ENCODE measurements at regions not wholly inside any gene's neighbourhood (a gene's known extent, or its start where the extent isn't known, plus 50 kb on each side); places are given as distances from the start of the nearest gene placed in this dataset.

DNA sequence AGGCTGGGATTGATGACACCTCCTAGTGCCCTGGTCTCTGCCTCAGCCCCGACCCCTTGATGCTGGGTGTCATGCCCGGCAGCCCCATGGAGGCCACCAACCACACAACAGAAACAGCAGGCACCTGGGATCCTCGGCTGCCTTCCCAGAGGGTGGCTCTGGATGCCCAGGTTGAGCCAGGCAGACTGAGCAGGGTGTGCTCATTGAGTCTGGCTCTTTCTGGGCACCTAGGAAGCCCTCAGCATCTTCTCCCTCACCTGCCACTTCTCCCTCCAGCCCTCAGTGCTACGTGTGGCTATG, 484.5 kb upstream of the MGMT start:
- Mint-ChIP-seq H3K4me3 (ENCODE audit: unreplicated experiment) (no peak overlapping the region), H3K27me3 (ENCODE audit: unreplicated experiment) (no peaks in the 10 kb centered on the region), H3K27ac (ENCODE audit: unreplicated experiment) (no peak overlapping the region), H3K4me1 (ENCODE audit: low read depth, unreplicated experiment) (peaks cover 5% of the 10 kb centered on the region), H3K36me3 (ENCODE audit: unreplicated experiment) (no peaks in the 10 kb centered on the region), H3K9me3 (ENCODE audit: unreplicated experiment) (no peaks in the 10 kb centered on the region)
- DNase-seq: no peak
- TF ChIP-seq CTCF (IDR thresholded peaks at IDR 0.05; ENCODE audit: partially characterized antibody, unreplicated experiment): no peak

DNA sequence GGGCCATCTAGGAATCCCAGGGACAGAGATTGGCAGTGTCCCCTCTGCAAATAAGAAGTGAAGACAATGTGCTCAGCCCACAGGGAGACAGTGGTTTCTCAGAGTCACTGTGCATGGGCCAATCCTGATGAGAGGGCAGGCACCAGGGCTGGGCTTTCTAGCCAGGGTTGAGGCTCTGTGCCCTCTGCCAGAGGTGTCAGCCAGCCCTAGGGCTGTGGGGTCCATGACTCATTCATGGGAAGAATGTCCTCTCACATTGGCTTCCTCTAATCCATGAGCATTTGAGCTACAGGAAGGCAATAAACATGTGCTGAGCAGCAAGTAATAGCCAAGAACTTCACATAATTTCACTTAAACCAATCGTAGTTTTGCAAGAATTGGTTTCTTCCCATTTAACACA, 482.0 kb upstream of the MGMT start:
- DNase-seq: no peak
- Mint-ChIP-seq H3K36me3 (ENCODE audit: unreplicated experiment) (no peaks in the 10 kb centered on the region), H3K27me3 (ENCODE audit: unreplicated experiment) (no peaks in the 10 kb centered on the region), H3K9me3 (ENCODE audit: unreplicated experiment) (no peaks in the 10 kb centered on the region), H3K27ac (ENCODE audit: unreplicated experiment) (no peak overlapping the region), H3K4me3 (ENCODE audit: unreplicated experiment) (no peak overlapping the region), H3K4me1 (ENCODE audit: low read depth, unreplicated experiment) (peaks cover 5% of the 10 kb centered on the region)
- TF ChIP-seq CTCF (IDR thresholded peaks at IDR 0.05; ENCODE audit: partially characterized antibody, unreplicated experiment): no peak

- Mint-ChIP-seq H3K27me3 (ENCODE audit: unreplicated experiment) (peaks cover 1% of the 10 kb centered on the region), H3K9me3 (ENCODE audit: unreplicated experiment) (no peaks in the 10 kb centered on the region), H3K4me3 (ENCODE audit: unreplicated experiment) (no peak overlapping the region), H3K36me3 (ENCODE audit: unreplicated experiment) (no peaks in the 10 kb centered on the region), H3K4me1 (ENCODE audit: low read depth, unreplicated experiment) (peaks cover 4% of the 10 kb centered on the region), H3K27ac (ENCODE audit: unreplicated experiment) (no peak overlapping the region)
- no peak for DNase-seq
- no peak for TF ChIP-seq CTCF (IDR thresholded peaks at IDR 0.05; ENCODE audit: partially characterized antibody, unreplicated experiment)
Measured at GRCh38 chr10:128990986-128991385, 476.1 kb upstream of the MGMT start.

DNA sequence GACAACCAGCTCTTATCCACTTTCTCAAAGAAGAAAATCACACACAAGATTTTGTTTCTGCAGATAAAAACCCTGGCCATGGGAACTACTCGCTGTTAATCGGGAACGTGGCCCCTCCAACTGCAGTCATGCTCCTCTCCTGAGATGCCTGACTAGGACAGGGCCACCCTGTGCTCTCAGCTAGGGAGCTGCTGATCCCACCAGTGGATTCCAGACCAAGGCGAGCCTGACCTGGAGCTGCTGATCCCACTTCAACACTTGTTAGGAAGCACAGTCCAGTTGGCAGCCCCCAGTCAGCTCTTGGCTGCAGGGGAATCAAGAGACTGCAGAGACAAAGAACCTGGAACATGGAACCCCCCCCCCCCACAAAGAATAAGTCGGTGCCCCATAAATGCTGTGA, 474.3 kb upstream of the MGMT start:
- no peak overlapping the region for H3K4me3 Mint-ChIP-seq (ENCODE audit: unreplicated experiment)
- H3K27me3 Mint-ChIP-seq (ENCODE audit: unreplicated experiment): peaks cover 1% of the 10 kb centered on the region
- H3K27ac Mint-ChIP-seq (ENCODE audit: unreplicated experiment): no peak overlapping the region
- H3K4me1 Mint-ChIP-seq (ENCODE audit: low read depth, unreplicated experiment): peaks cover 4% of the 10 kb centered on the region
- DNase-seq: no peak
- peaks cover 2% of the 10 kb centered on the region for H3K9me3 Mint-ChIP-seq (ENCODE audit: unreplicated experiment)
- no peak for TF ChIP-seq CTCF (IDR thresholded peaks at IDR 0.05; ENCODE audit: partially characterized antibody, unreplicated experiment)
- H3K36me3 Mint-ChIP-seq (ENCODE audit: unreplicated experiment): no peaks in the 10 kb centered on the region

- no peak for DNase-seq
- H3K36me3 Mint-ChIP-seq (ENCODE audit: unreplicated experiment): no peaks in the 10 kb centered on the region
- H3K9me3 Mint-ChIP-seq (ENCODE audit: unreplicated experiment): peaks cover 2% of the 10 kb centered on the region
- H3K27me3 Mint-ChIP-seq (ENCODE audit: unreplicated experiment): peaks cover 1% of the 10 kb centered on the region
- peaks cover 4% of the 10 kb centered on the region for H3K4me1 Mint-ChIP-seq (ENCODE audit: low read depth, unreplicated experiment)
- no peak overlapping the region for H3K27ac Mint-ChIP-seq (ENCODE audit: unreplicated experiment)
- H3K4me3 Mint-ChIP-seq (ENCODE audit: unreplicated experiment): no peak overlapping the region
- TF ChIP-seq CTCF (IDR thresholded peaks at IDR 0.05; ENCODE audit: partially characterized antibody, unreplicated experiment): no peak
Measured at GRCh38 chr10:128993443-128993842, 473.6 kb upstream of the MGMT start.
